Hematopoietic multipotent progenitor cell treated with erythropoietin and hydrocortisone succinate and interleukin-3 and kit ligand, for 15 days (in vitro differentiated cells): ENCODE measurements at regions not wholly inside any gene's neighbourhood (a gene's known extent, or its start where the extent isn't known, plus 50 kb on each side); places are given as distances from the start of the nearest gene placed in this dataset.

Experiments used
- DNase-seq: peaks from one replicate; pipeline ENCODE4 v3.0.0-alpha.2; 2015; ENCODE audit warnings: low spot score

- DNase-seq: no peak
Measured at GRCh38 chr3:7913283-7913682, 588.3 kb upstream of the LMCD1 start.

GRCh38 chr3:7915356-7915755 is 586.3 kb upstream of the LMCD1 start:
- DNase-seq: no peak

DNA sequence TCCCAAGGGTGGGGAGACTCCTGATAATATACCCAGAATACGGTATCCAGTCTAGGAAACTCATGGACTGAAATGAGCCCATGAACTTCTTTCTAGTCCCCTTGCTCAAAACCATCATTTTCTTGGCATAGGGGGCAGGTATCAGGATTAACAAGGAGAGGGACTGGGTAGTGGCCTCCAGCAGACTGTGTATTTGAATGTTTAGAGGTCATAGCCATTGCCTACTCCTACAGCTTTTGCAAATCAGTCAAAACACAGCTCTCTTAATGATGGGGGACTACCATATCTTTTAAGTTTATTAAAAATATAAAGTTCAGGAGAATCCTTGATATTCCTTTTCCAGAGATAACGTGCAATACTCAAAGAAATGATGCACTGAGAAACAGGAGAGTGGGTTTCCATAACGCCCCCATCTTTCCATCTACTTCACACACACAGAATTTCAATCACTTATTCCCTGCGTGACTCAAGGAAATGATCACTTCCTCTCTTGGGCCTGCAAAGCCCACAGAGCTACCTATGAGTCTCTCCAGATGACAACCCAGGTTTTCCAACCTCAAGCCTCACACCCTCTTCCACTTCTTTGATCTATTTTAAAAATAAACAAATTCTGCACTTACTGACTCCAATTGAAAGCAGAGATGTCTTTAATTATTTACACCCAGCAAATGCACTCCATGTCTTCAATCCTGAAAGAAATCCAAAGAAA is 584.0 kb upstream of the LMCD1 start:
- DNase-seq: no peak

GRCh38 chr3:7920211-7920610 is 581.4 kb upstream of the LMCD1 start:
- DNase-seq: no peak

- DNase-seq: no peak
Measured at GRCh38 chr3:7924228-7924627, 577.4 kb upstream of the LMCD1 start.

DNA sequence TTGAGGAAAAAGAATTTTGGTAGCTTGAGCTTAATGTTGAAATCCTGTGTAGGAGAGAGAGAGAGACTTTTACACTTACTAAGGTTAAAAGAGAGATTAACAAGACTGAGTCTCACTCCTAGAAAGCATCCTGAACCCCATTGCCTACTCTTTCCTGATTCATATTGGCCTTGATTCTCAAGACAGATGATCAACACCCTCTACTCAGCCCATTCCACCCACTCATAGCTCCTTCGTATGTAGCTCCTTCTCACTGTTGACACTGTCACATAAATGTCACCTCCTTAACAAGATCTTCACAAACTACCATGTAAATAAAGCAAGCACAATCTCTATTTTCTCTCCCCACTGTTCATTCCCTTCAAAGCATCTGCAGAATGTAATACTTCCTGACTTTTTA is 574.6 kb upstream of the LMCD1 start:
- no peak for DNase-seq

DNA sequence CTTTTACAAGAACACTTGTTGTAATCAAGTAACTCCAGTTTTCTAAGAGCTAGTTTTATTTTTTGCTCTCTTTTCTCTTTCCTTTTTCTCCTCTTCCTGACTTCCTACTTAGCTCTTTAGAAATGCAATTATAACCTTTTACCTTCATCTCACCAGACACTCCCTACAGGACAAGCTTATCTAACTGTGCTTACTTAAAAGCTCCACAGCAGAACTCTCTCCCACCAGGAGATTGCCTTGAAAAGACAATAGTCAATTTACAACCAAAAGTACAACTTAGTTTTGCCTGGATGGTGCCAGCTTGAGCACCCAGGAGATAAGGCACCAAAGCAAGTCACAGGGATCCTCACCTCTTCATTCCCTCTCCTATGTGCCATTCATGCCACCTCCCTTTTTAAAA is 573.8 kb upstream of the LMCD1 start:
- no peak for DNase-seq

GRCh38 chr3:7929319-7929889 is 572.2 kb upstream of the LMCD1 start:
- DNase-seq: no peak

GRCh38 chr3:7934362-7934761 is 567.3 kb upstream of the LMCD1 start:
- no peak for DNase-seq

GRCh38 chr3:7947930-7948329 is 553.7 kb upstream of the LMCD1 start:
- no peak for DNase-seq

DNA sequence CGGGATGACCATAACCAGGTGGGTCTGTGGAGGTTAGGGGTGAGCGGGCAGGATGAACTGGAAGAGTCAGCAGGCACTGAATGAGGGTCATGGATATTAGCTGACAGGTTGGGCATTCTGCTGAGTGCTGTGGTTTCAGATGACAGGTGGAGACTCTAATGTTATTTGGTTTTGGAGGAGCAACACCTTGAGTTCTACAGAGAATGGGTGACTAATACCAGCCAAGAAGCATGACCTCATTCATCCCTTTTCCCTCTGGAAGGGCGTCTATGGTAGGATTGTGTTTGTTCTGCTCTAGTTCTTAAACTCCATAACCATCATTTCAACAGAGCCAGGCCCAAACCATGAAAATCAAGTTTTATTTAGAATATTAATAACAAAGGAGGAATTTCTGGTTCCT is 550.7 kb upstream of the LMCD1 start:
- DNase-seq: no peak

DNA sequence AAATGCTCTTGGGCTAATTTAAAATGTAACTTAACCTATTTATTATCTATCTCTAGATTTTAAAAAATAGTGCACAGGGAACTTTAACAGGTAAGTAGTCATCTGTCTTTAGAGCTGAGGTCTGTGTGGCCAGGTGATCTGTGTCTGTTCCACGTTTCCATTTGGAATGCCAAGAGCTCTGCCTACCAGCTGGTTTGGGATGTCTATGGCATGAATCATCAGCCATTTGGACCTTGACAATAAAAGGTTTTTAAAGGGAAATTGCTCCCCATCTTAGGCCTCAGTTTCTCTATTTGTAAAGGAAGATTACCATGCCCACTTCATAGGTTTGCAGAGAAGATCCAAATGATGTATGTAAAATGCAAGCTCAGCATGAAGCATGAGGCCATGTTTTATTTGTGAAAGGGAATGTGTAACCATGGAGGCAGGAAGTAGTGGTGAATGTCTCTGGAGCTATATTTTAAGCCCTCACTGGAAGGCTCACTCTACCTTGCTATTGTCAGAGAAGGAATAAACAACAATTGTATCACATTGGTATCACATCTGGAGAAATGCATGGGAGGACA is 548.1 kb upstream of the LMCD1 start:
- no peak for DNase-seq

GRCh38 chr3:7957024-7957423 is 544.6 kb upstream of the LMCD1 start:
- no peak for DNase-seq

- DNase-seq: no peak
Measured at GRCh38 chr3:7959094-7959493, 542.5 kb upstream of the LMCD1 start.

- no peak for DNase-seq
Measured at GRCh38 chr3:7960601-7961000, 541.0 kb upstream of the LMCD1 start.

DNA sequence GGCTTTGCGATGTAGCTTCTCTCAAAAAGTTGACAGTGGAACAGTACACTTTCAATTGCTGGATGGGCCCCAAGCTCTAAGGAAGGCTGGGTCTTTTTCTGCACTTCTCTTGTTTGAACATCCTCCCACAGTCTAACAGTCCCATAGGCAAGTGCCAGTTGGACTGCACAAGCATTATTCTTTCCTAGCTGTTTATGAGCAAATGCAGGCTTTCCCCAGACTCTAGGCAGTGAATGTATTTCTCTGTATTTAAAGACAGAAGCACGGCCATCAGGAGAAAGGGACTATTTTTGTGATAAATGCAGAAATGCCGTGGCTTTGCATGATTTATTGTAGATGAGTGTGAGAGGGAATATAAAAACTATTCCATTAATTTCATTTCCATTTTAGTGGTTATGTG is 539.3 kb upstream of the LMCD1 start:
- DNase-seq: no peak

DNA sequence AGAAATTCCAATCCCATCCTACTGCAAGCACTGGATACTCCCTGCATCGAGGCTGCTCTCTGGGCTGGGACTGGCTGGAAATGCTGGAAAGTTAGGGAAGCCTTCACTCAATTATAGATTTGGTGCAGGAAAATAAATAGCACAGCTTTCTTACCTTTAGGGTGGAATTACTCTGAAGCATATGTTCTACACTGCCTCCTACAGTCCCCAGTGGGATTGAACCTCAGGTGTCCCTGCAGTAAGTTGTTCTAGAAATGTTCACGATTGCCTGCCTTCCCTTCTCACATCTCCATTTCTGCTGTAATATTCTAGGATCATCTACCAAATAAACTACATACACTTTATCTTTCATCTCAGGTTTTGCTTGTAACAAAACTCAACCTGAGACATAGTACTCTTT is 536.7 kb upstream of the LMCD1 start:
- DNase-seq: no peak

- DNase-seq: no peak
Measured at GRCh38 chr3:7973006-7973405, 528.6 kb upstream of the LMCD1 start.

DNA sequence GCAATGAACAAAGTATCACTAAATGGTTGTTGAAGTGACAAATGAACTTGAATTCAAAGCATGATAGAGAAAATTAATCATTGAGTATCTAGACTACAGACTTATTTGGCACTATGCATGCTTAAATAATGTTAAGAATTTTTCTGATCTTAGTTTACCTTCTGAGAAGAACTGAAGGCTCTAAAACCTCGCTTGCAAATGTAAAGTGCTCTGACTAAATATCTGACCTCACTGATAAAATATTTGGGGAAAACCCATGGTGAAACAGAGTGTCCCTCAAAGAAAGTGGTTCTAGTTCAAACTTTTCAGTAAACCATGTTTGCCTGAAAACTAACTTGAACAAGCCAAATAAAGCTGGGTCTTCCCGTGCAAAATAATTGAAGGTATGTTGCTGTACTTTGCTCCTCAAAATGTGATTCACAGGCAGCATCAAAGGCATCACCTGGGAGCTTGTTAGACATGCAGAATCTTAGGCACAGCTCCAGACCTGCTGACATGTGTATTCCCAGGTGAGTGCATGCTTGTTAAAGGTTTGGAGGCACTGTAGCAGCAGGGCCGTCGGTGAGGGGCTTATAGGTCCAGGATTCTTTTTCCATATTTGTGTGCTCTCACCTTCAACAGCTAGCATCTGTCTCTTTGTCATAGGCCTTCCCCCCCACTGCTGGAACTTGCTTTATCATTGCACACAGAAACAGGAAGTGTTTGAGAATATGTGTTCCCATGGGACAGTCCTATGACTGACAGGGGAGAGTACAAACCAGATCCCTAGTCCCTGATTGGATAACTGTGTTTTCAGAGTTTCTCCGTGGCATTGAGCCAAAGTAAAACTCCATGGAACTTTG is 524.2 kb upstream of the LMCD1 start:
- no peak for DNase-seq

DNA sequence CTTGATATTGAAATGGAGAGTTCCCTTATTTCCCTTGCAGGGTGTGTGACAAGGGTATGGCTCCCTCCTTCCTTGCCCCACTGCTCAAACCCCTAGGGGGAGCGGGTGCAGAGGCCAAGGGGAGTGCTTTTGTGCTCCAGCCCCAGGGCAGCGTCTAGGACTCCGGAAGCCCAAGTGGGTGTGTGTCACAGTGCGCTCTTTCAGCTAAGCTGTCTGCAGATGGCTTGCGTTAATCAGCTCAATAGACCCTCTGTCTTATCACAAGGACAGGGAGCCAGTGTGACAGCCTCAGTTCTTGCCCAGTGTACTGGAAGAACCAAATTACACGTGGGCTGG is 523.6 kb upstream of the LMCD1 start:
- DNase-seq: no peak

DNA sequence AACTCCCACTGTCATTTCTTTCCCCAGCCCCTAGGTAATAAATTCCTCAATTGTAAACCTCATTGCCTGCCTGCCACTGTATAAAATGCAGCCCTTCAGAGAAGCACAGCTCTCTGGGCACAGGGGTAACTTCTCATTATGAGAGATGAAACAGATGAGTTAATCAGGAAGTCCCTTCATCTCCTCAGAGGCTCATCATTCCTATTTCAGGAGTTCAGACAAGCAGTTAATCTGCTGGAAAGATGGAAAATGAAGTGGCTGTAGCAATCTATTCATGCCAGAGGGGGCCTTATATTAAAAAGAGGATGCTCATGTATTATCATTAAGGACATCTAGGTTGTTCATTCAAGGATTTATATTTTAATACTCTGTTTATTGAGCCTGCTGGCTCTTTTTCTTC is 519.5 kb upstream of the LMCD1 start:
- DNase-seq: no peak

- DNase-seq: no peak
Measured at GRCh38 chr3:7999384-7999783, 502.2 kb upstream of the LMCD1 start.

DNA sequence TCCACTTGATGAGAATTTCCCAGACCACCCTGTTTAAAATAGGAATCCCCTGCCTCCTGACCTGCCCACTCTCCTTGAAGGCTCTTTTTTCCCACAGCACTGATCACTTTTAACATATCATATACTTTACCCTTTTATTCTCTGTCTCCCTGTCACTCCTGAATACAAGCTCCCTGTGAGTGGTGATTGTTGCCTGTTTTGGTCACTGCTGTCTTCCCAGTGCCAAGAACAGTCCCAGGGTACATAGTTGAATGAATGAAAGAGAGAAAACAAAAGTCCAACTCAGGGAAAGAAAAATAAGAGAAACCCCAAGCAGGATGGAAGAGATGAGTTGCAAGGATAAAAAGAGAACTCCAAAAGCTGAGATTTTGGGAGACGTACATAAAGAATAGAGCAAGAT is 500.3 kb upstream of the LMCD1 start:
- no peak for DNase-seq
